HCT116 (cell line): ENCODE measurements at regions not wholly inside any gene's neighbourhood (a gene's known extent, or its start where the extent isn't known, plus 50 kb on each side); places are given as distances from the start of the nearest gene placed in this dataset.
A peak's percentile ranks its signal among the peaks of the same experiment; 100 is the strongest.

ENCODE experiments used
- ATAC-seq: fragments of 200-7000 bp; cut with Tn5 transposase; 2 replicates; pipeline ENCODE4 v1.9.1; 2020; ENCODE audit warnings: mild to moderate bottlenecking, moderate library complexity
- BruUV-seq: library from RNA; stranded (reverse); fragments of 400-500 nt; replicated peaks from 2 replicates; lab custom pipeline; 2021; lab: Mats Ljungman, UMichigan
- CTCF ChIA-PET: fragments of 300-600 bp; sonication (Branson Sonifier 250); formaldehyde crosslinking; loops from one replicate; lab custom pipeline; 2021; ENCODE audit warnings: antibody characterized with exemption; lab: Charles Lee
- POLR2A ChIA-PET: fragments of 300-600, 350-600 bp; sonication (Branson Sonifier 250); formaldehyde crosslinking; loops from one replicate; lab custom pipeline; 2021; ENCODE audit warnings: antibody characterized with exemption; lab: Charles Lee
- RAD21 ChIA-PET, 2 experiments: fragments of 300-600 bp; sonication (Branson Sonifier 250); formaldehyde crosslinking; loops; one replicate each; lab custom pipeline; 2023; ENCODE audit warnings: low total read pairs in 2 of 2; ENCODE audit not compliant: uncharacterized antibody in 2 of 2, unreplicated experiment in 2 of 2, low non-redundant PET in 1 of 2; lab: Charles Lee
- DNase-seq: peaks from one replicate; pipeline ENCODE4 v3.0.0-alpha.2; 2010; ENCODE audit warnings: low read depth, low spot score
- H2AFZ ChIP-seq: fragments of 200-600 bp; shearing (Covaris generic), sonication (generic); 2 replicates; pipeline ENCODE4 v1.6.1; 2017; ENCODE audit warnings: low read depth, mixed run types, mixed read lengths, antibody characterized with exemption, low read length; ENCODE audit not compliant: poor library complexity, severe bottlenecking
- H3K27ac ChIP-seq: 2 replicates; pipeline ENCODE4 v1.5.1; 2012; ENCODE audit warnings: low read depth, low read length
- H3K27me3 ChIP-seq: fragments of 200-600 bp; sonication (generic); 2 replicates; pipeline ENCODE4 v1.6.1; 2016; ENCODE audit warnings: mixed run types, low read length, mixed read lengths; ENCODE audit not compliant: insufficient read depth
- H3K36me3 ChIP-seq, 2 experiments: fragments of 200-500 bp in 1 of 2; fragments of 200-600 bp in 1 of 2; sonication (Bioruptor generic) in 1 of 2; sonication (generic) in 1 of 2; 2 replicates each; pipeline versions ENCODE4 v1.5.1 to v1.6.1; 2014 to 2016; ENCODE audit warnings: low read length in 2 of 2, inconsistent platforms in 1 of 2, mixed read lengths in 1 of 2, mixed run types in 1 of 2; ENCODE audit not compliant: insufficient read depth in 2 of 2, control insufficient read depth in 1 of 2
- H3K4me1 ChIP-seq, 2 experiments: fragments of 200-600 bp in 1 of 2; sonication (generic) in 1 of 2; 2 replicates each; pipeline versions ENCODE4 v1.5.1 to v1.6.1; 2012 to 2017; ENCODE audit warnings: low read length in 2 of 2, inconsistent platforms in 1 of 2, mild to moderate bottlenecking in 1 of 2, mixed read lengths in 1 of 2, mixed run types in 1 of 2, moderate library complexity in 1 of 2; ENCODE audit not compliant: insufficient read depth in 2 of 2, control insufficient read depth in 1 of 2
- H3K4me2 ChIP-seq: fragments of 200-600 bp; sonication (generic); 2 replicates; pipeline ENCODE4 v1.6.1; 2017; ENCODE audit warnings: mixed run types, low read length, mixed read lengths
- H3K4me3 ChIP-seq, 2 experiments: fragments of 200-600 bp in 1 of 2; sonication (generic) in 1 of 2; replicated peaks in 1 of 2; 2 replicates each; pipeline ENCODE4 v1.5.1; 2011 to 2016; ENCODE audit warnings: low read length in 2 of 2, control low read depth in 1 of 2, low read depth in 1 of 2, mild to moderate bottlenecking in 1 of 2, mixed read lengths in 1 of 2, mixed run types in 1 of 2
- H3K79me2 ChIP-seq: fragments of 200-600 bp; sonication (generic); 2 replicates; pipeline ENCODE4 v1.6.1; 2017; ENCODE audit warnings: mild to moderate bottlenecking, mixed run types, low read length, moderate library complexity, mixed read lengths; ENCODE audit not compliant: insufficient read depth
- H3K9ac ChIP-seq: fragments of 200-600 bp; sonication (generic); 2 replicates; pipeline ENCODE4 v1.6.1; 2016; ENCODE audit warnings: low read length, mixed read lengths
- H3K9me2 ChIP-seq: fragments of 200-600 bp; sonication (generic), shearing (Covaris generic); 2 replicates; pipeline ENCODE4 v1.6.1; 2017; ENCODE audit warnings: mixed run types, mild to moderate bottlenecking, moderate library complexity; ENCODE audit not compliant: insufficient read depth
- H3K9me3 ChIP-seq, 2 experiments: fragments of 200-500 bp in 1 of 2; fragments of 200-600 bp in 1 of 2; sonication (Bioruptor generic) in 1 of 2; sonication (generic) in 1 of 2; 2 replicates each; pipeline ENCODE4 v1.6.1; 2014 to 2017; ENCODE audit warnings: low read length in 2 of 2, mixed read lengths in 2 of 2, inconsistent platforms in 1 of 2, low read depth in 1 of 2, mild to moderate bottlenecking in 1 of 2, mixed run types in 1 of 2, moderate library complexity in 1 of 2; ENCODE audit not compliant: control insufficient read depth in 1 of 2, insufficient read depth in 1 of 2
- H4K20me1 ChIP-seq: fragments of 200-600 bp; sonication (generic), shearing (Covaris generic); 2 replicates; pipeline ENCODE4 v1.6.1; 2017; ENCODE audit warnings: mixed run types, mild to moderate bottlenecking, moderate library complexity; ENCODE audit not compliant: insufficient read depth
- CEBPB ChIP-seq: IDR thresholded peaks from 2 replicates; pipeline ENCODE4 v1.6.1; 2012; ENCODE audit warnings: low read depth
- EGR1 ChIP-seq: IDR thresholded peaks from 2 replicates; pipeline ENCODE4 v1.6.1; 2012; ENCODE audit warnings: low read depth
- EZH2 ChIP-seq: fragments of 200-600 bp; sonication (generic); IDR thresholded peaks from 2 replicates; pipeline ENCODE4 v1.6.1; 2017; ENCODE audit warnings: antibody characterized with exemption, mixed run types
- EZH2phosphoT487 ChIP-seq: fragments of 200-600 bp; IDR thresholded peaks from 2 replicates; pipeline ENCODE4 v1.6.1; 2018; ENCODE audit warnings: antibody characterized with exemption, borderline replicate concordance
- FOSL1 ChIP-seq: IDR thresholded peaks from 2 replicates; pipeline ENCODE4 v1.6.1; 2012; ENCODE audit warnings: low read depth
- POLR2AphosphoS5 ChIP-seq: IDR thresholded peaks from 2 replicates; pipeline ENCODE4 v1.6.1; 2011; ENCODE audit warnings: mild to moderate bottlenecking, low read depth, low read length, moderate library complexity
- REST ChIP-seq: IDR thresholded peaks from 2 replicates; pipeline ENCODE4 v1.6.1; 2012; ENCODE audit warnings: low read depth
- SIN3A ChIP-seq: IDR thresholded peaks from 2 replicates; pipeline ENCODE4 v1.6.1; 2012; ENCODE audit warnings: low read depth
- SP1 ChIP-seq: IDR thresholded peaks from 2 replicates; pipeline ENCODE4 v1.6.1; 2012; ENCODE audit warnings: low read depth
- SRF ChIP-seq: IDR thresholded peaks from 2 replicates; pipeline ENCODE4 v1.6.1; 2012; ENCODE audit warnings: low read depth
- YY1 ChIP-seq: IDR thresholded peaks from 2 replicates; pipeline ENCODE4 v1.6.1; 2011; ENCODE audit warnings: low read length, low read depth, moderate library complexity, mild to moderate bottlenecking; ENCODE audit not compliant: insufficient replicate concordance; ENCODE audit errors: extremely low read depth
- ZFX ChIP-seq: fragments of 450-650 bp; IDR thresholded peaks from 2 replicates; pipeline ENCODE4 v1.6.1; 2017
- intact Hi-C: fragments of 100-400 bp; cut with micrococcal nuclease; formaldehyde crosslinking; loops from 2 replicates; pipeline ENCODE4 v1.10.0; 2022
- TF ChIP-seq, protein P1 (sequence below): IDR thresholded peaks from 2 replicates; pipeline ENCODE4 v1.6.1; 2012
- TF ChIP-seq, protein P2 (sequence below): IDR thresholded peaks from 2 replicates; pipeline ENCODE4 v1.6.1; 2011; ENCODE audit warnings: mild to moderate bottlenecking, low read length, moderate library complexity; ENCODE audit not compliant: insufficient replicate concordance; ENCODE audit errors: extremely low read depth
- TF ChIP-seq, protein P3 (sequence below), 3 experiments: fragments of 200-600 bp in 1 of 3; sonication (generic) in 1 of 3; IDR thresholded peaks in 2 of 3; conservative IDR thresholded peaks in 1 of 3; 2 replicates each; pipeline ENCODE4 v1.5.1; 2012 to 2017; ENCODE audit warnings: low read depth in 2 of 3, low read length in 2 of 3, antibody characterized with exemption in 1 of 3, borderline replicate concordance in 1 of 3, control low read depth in 1 of 3, mild to moderate bottlenecking in 1 of 3, mixed read lengths in 1 of 3, mixed run types in 1 of 3, moderate library complexity in 1 of 3; ENCODE audit not compliant: insufficient read depth in 1 of 3

DNA sequence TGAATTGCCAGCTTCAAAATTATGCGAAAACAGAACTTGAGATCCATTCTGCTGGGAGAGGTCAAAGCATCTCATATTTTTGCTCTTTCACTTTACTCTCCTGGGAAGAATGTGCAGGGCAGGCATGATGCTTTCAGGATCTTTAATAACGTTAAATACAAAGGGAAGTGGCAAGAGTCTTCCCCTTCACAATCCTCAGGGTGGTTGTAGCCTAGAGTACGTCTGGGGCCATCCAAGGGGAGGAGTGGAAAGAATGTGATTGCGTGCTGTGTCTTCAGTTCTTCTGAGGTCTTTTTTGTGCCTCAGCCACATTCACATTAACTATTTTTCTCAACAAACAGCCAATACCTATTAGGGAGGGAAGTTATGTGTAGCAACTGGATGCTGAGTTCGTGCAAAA, 207.3 kb downstream of the HGF start:
- DNase-seq = no peak
- Histone ChIP-seq H3K4me1 (no peaks in the 10 kb centered on the region), H3K9ac (no peak overlapping the region), H3K36me3 (no peaks in the 10 kb centered on the region), H3K4me2 (no peak overlapping the region), H3K4me3 (no peak overlapping the region), H3K9me3 (no peaks in the 10 kb centered on the region), H3K27me3 (no peaks in the 10 kb centered on the region), H3K9me2 (no peaks in the 10 kb centered on the region), H3K27ac (no peak overlapping the region), H2AFZ (peak overlapping the region; percentile 75), H3K79me2 (no peaks in the 10 kb centered on the region), H4K20me1 (no peaks in the 10 kb centered on the region)
- TF ChIP-seq SRF = no peak
- TF ChIP-seq EZH2 = no peak
- TF ChIP-seq POLR2AphosphoS5 = no peak
- TF ChIP-seq SP1 = no peak
- TF ChIP-seq, protein P1, sequence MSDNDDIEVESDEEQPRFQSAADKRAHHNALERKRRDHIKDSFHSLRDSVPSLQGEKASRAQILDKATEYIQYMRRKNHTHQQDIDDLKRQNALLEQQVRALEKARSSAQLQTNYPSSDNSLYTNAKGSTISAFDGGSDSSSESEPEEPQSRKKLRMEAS = no peak
- no peak for TF ChIP-seq SIN3A
- TF ChIP-seq, protein P2, sequence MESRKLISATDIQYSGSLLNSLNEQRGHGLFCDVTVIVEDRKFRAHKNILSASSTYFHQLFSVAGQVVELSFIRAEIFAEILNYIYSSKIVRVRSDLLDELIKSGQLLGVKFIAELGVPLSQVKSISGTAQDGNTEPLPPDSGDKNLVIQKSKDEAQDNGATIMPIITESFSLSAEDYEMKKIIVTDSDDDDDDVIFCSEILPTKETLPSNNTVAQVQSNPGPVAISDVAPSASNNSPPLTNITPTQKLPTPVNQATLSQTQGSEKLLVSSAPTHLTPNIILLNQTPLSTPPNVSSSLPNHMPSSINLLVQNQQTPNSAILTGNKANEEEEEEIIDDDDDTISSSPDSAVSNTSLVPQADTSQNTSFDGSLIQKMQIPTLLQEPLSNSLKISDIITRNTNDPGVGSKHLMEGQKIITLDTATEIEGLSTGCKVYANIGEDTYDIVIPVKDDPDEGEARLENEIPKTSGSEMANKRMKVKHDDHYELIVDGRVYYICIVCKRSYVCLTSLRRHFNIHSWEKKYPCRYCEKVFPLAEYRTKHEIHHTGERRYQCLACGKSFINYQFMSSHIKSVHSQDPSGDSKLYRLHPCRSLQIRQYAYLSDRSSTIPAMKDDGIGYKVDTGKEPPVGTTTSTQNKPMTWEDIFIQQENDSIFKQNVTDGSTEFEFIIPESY = no peak
- TF ChIP-seq CEBPB = no peak
- no peak for TF ChIP-seq EGR1
- TF ChIP-seq FOSL1 = no peak
- TF ChIP-seq YY1 = no peak
- TF ChIP-seq, protein P3, sequence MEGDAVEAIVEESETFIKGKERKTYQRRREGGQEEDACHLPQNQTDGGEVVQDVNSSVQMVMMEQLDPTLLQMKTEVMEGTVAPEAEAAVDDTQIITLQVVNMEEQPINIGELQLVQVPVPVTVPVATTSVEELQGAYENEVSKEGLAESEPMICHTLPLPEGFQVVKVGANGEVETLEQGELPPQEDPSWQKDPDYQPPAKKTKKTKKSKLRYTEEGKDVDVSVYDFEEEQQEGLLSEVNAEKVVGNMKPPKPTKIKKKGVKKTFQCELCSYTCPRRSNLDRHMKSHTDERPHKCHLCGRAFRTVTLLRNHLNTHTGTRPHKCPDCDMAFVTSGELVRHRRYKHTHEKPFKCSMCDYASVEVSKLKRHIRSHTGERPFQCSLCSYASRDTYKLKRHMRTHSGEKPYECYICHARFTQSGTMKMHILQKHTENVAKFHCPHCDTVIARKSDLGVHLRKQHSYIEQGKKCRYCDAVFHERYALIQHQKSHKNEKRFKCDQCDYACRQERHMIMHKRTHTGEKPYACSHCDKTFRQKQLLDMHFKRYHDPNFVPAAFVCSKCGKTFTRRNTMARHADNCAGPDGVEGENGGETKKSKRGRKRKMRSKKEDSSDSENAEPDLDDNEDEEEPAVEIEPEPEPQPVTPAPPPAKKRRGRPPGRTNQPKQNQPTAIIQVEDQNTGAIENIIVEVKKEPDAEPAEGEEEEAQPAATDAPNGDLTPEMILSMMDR (IDR thresholded peaks at IDR 0.05 in 2 of 3, conservative IDR thresholded peaks at IDR 0.05 in 1 of 3; ENCODE audit: borderline replicate concordance in 1 of 3, insufficient read depth in 1 of 3, low read depth in 2 of 3, low read length in 2 of 3) = no peak
- TF ChIP-seq REST = no peak
- no peak for TF ChIP-seq EZH2phosphoT487
- no peak for TF ChIP-seq ZFX
- RAD21 ChIA-PET = no interaction called here
- POLR2A ChIA-PET = no interaction called here
- CTCF ChIA-PET = no interaction called here
- no TSS peak for BruUV-seq
- intact Hi-C loops = no loop called here
- ATAC-seq = no peak
